PC-9 (cell line): ENCODE measurements at regions not wholly inside any gene's neighbourhood (a gene's known extent, or its start where the extent isn't known, plus 50 kb on each side); places are given as distances from the start of the nearest gene placed in this dataset.

Source experiments
- CTCF ChIP-seq: fragments of 200-600 bp; sonication (generic); conservative IDR thresholded peaks from 2 replicates; pipeline ENCODE4 v1.6.1; 2017; ENCODE audit warnings: mixed run types, antibody characterized with exemption, mild to moderate bottlenecking, moderate library complexity
- EZH2 ChIP-seq: fragments of 200-600 bp; sonication (generic); IDR thresholded peaks from 2 replicates; pipeline ENCODE4 v1.8.0; 2017; ENCODE audit warnings: antibody characterized with exemption, low read depth

DNA sequence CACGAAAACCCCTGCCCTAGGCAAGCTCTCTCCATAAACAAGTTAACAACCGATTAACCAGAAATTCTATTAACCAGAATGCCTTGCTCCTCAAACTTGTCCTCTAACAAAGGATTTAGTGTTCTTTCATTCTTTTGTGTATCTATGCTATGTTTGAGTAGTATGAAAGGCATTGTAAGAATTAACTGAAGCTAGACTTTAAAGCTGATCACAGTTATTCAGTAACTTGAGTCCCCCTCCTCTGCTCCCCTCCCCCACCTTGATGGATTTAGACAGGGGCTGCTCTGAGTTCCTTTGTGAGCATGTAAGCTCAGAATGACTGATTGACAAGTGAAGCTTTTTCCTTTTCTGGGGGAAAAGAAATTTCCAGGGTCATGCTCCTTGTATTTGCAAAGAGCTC, 257.6 kb downstream of the TTLL7 start:
- TF ChIP-seq CTCF = no peak
- no peak for TF ChIP-seq EZH2
